NCI-H446 treated with DMSO at 0.1 percent for 48 hours (cell line): ENCODE measurements at regions not wholly inside any gene's neighbourhood (a gene's known extent, or its start where the extent isn't known, plus 50 kb on each side); places are given as distances from the start of the nearest gene placed in this dataset.

Experiments
- DNase-seq: peaks from one replicate; lab custom pipeline; 2025; lab: John Stamatoyannopoulos, UW

DNA sequence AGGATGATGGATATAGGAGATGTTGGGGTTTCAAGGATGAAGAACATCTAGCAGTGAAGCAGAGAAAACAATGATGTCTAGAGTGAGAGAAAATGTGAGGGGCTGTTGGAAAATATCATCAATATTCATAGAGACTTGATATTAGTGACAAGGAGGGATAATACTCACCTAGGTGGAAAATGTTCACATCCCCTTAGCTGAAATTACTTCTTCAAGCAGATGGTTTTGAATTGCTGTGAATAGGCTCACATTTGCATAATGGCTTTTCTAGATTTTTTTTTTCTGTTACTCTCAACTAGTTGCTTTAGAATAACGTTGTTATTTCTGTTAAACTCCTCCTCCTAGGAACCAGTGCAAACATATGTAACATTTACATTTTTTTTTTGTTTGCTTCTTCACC is 61.6 kb upstream of the MAP1B start:
- no peak for DNase-seq

DNA sequence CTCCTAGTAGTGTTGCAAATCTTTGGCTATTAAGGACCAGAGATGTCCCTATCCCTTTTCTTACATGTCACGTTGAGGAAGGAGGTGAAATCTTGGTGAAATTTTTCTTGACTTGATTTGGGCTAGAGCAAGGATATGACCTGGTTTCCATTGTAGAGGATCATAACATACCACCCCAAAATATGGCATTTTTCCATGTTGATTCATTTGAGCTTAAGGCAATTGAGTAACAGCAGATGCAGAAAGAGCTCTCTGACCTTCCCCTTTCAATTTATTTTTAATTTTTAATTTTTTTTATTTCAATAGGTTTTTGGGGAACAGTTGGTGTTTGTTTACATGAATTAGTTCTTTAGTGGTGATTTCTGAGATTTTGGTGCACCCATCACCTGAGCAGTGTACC is 61.2 kb upstream of the MAP1B start:
- no peak for DNase-seq

DNA sequence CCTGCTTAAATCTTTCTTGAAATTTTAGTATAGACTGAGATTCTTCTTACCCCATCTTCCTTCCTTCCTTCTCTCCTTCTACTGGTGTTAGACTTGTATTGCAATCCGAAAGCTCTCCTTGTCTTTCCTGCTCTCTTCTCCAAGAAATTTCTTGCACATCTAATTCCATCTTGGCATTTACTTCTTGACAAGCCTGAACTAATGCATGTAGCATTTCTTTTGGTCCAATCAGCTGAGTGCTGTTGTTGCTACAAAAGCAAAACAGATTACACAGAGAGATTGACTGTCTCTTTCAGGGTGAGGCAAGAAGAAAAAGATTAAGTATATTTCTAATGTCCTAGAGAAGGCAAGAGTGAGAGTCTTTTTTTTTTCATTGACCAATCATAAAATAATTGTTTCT is 51.6 kb upstream of the MAP1B start:
- no peak for DNase-seq
